Esophagus muscularis mucosa (tissue), 4 donors: ENCODE measurements at regions not wholly inside any gene's neighbourhood (a gene's known extent, or its start where the extent isn't known, plus 50 kb on each side); places are given as distances from the start of the nearest gene placed in this dataset.

Experiments used
- EP300 ChIP-seq: sonication (generic); formaldehyde crosslinking; IDR thresholded peaks from one replicate; pipeline ENCODE4 v1.6.1; 2017; ENCODE audit warnings: antibody characterized with exemption
- POLR2A ChIP-seq: fragments of 450-650 bp; IDR thresholded peaks from one replicate; pipeline ENCODE4 v1.6.1; 2017; ENCODE audit warnings: antibody characterized with exemption, moderate library complexity, mild to moderate bottlenecking, low read depth
- POLR2AphosphoS5 ChIP-seq, 2 donors: sonication (generic); formaldehyde crosslinking; IDR thresholded peaks; one replicate each; pipeline ENCODE4 v1.6.1; 2017; ENCODE audit warnings: antibody characterized with exemption in 2 of 2
- TF ChIP-seq, protein P1 (sequence below), 3 experiments: fragments of 200-600 bp in 2 of 3; fragments of 450-650 bp in 1 of 3; sonication (generic) in 2 of 3; IDR thresholded peaks; one replicate each; pipeline ENCODE4 v1.5.1; 2017 to 2019; ENCODE audit warnings: antibody characterized with exemption in 3 of 3, mild to moderate bottlenecking in 2 of 3, moderate library complexity in 1 of 3

GRCh38 chr15:38687340-38687739 is 122.7 kb upstream of the RASGRP1 start:
- TF ChIP-seq, protein P1, sequence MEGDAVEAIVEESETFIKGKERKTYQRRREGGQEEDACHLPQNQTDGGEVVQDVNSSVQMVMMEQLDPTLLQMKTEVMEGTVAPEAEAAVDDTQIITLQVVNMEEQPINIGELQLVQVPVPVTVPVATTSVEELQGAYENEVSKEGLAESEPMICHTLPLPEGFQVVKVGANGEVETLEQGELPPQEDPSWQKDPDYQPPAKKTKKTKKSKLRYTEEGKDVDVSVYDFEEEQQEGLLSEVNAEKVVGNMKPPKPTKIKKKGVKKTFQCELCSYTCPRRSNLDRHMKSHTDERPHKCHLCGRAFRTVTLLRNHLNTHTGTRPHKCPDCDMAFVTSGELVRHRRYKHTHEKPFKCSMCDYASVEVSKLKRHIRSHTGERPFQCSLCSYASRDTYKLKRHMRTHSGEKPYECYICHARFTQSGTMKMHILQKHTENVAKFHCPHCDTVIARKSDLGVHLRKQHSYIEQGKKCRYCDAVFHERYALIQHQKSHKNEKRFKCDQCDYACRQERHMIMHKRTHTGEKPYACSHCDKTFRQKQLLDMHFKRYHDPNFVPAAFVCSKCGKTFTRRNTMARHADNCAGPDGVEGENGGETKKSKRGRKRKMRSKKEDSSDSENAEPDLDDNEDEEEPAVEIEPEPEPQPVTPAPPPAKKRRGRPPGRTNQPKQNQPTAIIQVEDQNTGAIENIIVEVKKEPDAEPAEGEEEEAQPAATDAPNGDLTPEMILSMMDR (IDR thresholded peaks at IDR 0.05) = no peak
- no peak for TF ChIP-seq POLR2A
- TF ChIP-seq EP300 = no peak
- no peak for TF ChIP-seq POLR2AphosphoS5 (IDR thresholded peaks at IDR 0.05)
